GM19452 (cell line): ENCODE measurements at regions not wholly inside any gene's neighbourhood (a gene's known extent, or its start where the extent isn't known, plus 50 kb on each side); places are given as distances from the start of the nearest gene placed in this dataset.
"Not testable (repeated sequence)": the region's sequence is repeated elsewhere in the genome, so short reads cannot be mapped to it uniquely, and the experiment has no call there.

Experiments
- ATAC-seq: cut with Tn5 transposase; IDR thresholded peaks from one replicate; pipeline ENCODE4 v1.9.1; 2021; ENCODE audit not compliant: unreplicated experiment

GRCh38 chr10:21463436-21463835 lies 62.0 kb downstream of the SKIDA1 start:
- no peak for ATAC-seq

- ATAC-seq, result no peak
These were observed 67.2 kb downstream of the SKIDA1 start for GRCh38 chr10:21458126-21458871.

- no peak for ATAC-seq
These were observed 69.3 kb downstream of the SKIDA1 start for GRCh38 chr10:21456160-21456559.

- no peak for ATAC-seq
These were observed 73.3 kb downstream of the SKIDA1 start for GRCh38 chr10:21452203-21452602.

- peak; percentile 69 for ATAC-seq
These were observed 76.1 kb downstream of the SKIDA1 start for GRCh38 chr10:21449288-21449966.

GRCh38 chr10:21445163-21445562 lies 80.3 kb downstream of the SKIDA1 start:
- no peak for ATAC-seq

GRCh38 chr10:21441625-21442024 lies 83.9 kb downstream of the SKIDA1 start:
- no peak for ATAC-seq

GRCh38 chr10:21438914-21439313 lies 86.6 kb downstream of the SKIDA1 start:
- ATAC-seq, result not testable (repeated sequence)

- ATAC-seq, result no peak
These were observed 87.6 kb downstream of the SKIDA1 start for GRCh38 chr10:21437770-21438382.

GRCh38 chr10:21432266-21432665 lies 93.2 kb downstream of the SKIDA1 start:
- ATAC-seq, result no peak

- ATAC-seq, result no peak
These were observed 93.7 kb downstream of the SKIDA1 start for GRCh38 chr10:21431799-21432198.

GRCh38 chr10:21427804-21428481 lies 97.5 kb downstream of the SKIDA1 start:
- ATAC-seq, result no peak

- no peak for ATAC-seq
These were observed 101.0 kb downstream of the SKIDA1 start for GRCh38 chr10:21424459-21424861.

- no peak for ATAC-seq
These were observed 101.6 kb downstream of the SKIDA1 start for GRCh38 chr10:21423850-21424249.

GRCh38 chr10:21423338-21423737 lies 102.1 kb downstream of the SKIDA1 start:
- no peak for ATAC-seq

GRCh38 chr10:21421794-21422193 lies 103.7 kb downstream of the SKIDA1 start:
- ATAC-seq, result no peak

GRCh38 chr10:21421016-21421415 lies 104.5 kb downstream of the SKIDA1 start:
- ATAC-seq, result no peak

- not testable (repeated sequence) for ATAC-seq
These were observed 106.4 kb downstream of the SKIDA1 start for GRCh38 chr10:21418981-21419576.

- no peak for ATAC-seq
These were observed 108.2 kb downstream of the SKIDA1 start for GRCh38 chr10:21417172-21417712.

GRCh38 chr10:21413680-21414079 lies 111.8 kb downstream of the SKIDA1 start:
- ATAC-seq, result no peak

- no peak for ATAC-seq
These were observed 112.2 kb downstream of the SKIDA1 start for GRCh38 chr10:21413268-21413667.
